ENCODE measurements at regions not wholly inside any gene's neighbourhood (a gene's known extent, or its start where the extent isn't known, plus 50 kb on each side); places are given as distances from the start of the nearest gene placed in this dataset.

- no peak overlapping the region for H3K27ac ChIP-seq (ENCODE audit: low read length)
- H3K79me2 ChIP-seq (ENCODE audit: low read length): no peaks in the 10 kb centered on the region
- no peaks in the 10 kb centered on the region for H3K27me3 ChIP-seq (ENCODE audit: low read depth, low read length)
- no peak overlapping the region for H3K9ac ChIP-seq (ENCODE audit: low read length)
- H3K4me2 ChIP-seq (ENCODE audit: low read length): no peak overlapping the region
- H3K9me3 ChIP-seq (ENCODE audit: insufficient read depth, low read length): no peaks in the 10 kb centered on the region
- H2AFZ ChIP-seq (ENCODE audit: low read depth, low read length): no peak overlapping the region
- H4K20me1 ChIP-seq (ENCODE audit: insufficient read depth, low read length): no peaks in the 10 kb centered on the region
- no peaks in the 10 kb centered on the region for H3K36me3 ChIP-seq (replicated peaks; ENCODE audit: low read depth, low read length)
- no peak overlapping the region for H3K4me3 ChIP-seq (ENCODE audit: low read length)
- H3K4me1 ChIP-seq (ENCODE audit: low read length): no peaks in the 10 kb centered on the region
- TF ChIP-seq, protein P1, sequence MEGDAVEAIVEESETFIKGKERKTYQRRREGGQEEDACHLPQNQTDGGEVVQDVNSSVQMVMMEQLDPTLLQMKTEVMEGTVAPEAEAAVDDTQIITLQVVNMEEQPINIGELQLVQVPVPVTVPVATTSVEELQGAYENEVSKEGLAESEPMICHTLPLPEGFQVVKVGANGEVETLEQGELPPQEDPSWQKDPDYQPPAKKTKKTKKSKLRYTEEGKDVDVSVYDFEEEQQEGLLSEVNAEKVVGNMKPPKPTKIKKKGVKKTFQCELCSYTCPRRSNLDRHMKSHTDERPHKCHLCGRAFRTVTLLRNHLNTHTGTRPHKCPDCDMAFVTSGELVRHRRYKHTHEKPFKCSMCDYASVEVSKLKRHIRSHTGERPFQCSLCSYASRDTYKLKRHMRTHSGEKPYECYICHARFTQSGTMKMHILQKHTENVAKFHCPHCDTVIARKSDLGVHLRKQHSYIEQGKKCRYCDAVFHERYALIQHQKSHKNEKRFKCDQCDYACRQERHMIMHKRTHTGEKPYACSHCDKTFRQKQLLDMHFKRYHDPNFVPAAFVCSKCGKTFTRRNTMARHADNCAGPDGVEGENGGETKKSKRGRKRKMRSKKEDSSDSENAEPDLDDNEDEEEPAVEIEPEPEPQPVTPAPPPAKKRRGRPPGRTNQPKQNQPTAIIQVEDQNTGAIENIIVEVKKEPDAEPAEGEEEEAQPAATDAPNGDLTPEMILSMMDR (IDR thresholded peaks at IDR 0.05; ENCODE audit: low read depth, low read length): no peak
- TF ChIP-seq EZH2phosphoT487 (IDR thresholded peaks at IDR 0.05; ENCODE audit: low read depth): no peak
These were observed 644.9 kb upstream of the PCDH20 start for GRCh38 chr13:62060570-62060969.

- H4K20me1 ChIP-seq (ENCODE audit: insufficient read depth, low read length): no peaks in the 10 kb centered on the region
- no peak overlapping the region for H3K4me2 ChIP-seq (ENCODE audit: low read length)
- no peaks in the 10 kb centered on the region for H3K27me3 ChIP-seq (ENCODE audit: low read depth, low read length)
- no peak overlapping the region for H3K4me3 ChIP-seq (ENCODE audit: low read length)
- H3K4me1 ChIP-seq (ENCODE audit: low read length): no peaks in the 10 kb centered on the region
- no peak overlapping the region for H2AFZ ChIP-seq (ENCODE audit: low read depth, low read length)
- H3K9me3 ChIP-seq (ENCODE audit: insufficient read depth, low read length): no peaks in the 10 kb centered on the region
- no peak overlapping the region for H3K9ac ChIP-seq (ENCODE audit: low read length)
- H3K79me2 ChIP-seq (ENCODE audit: low read length): no peaks in the 10 kb centered on the region
- TF ChIP-seq, protein P1 (IDR thresholded peaks at IDR 0.05; ENCODE audit: low read depth, low read length): no peak
- no peak for TF ChIP-seq EZH2phosphoT487 (IDR thresholded peaks at IDR 0.05; ENCODE audit: low read depth)
- no peaks in the 10 kb centered on the region for H3K36me3 ChIP-seq (replicated peaks; ENCODE audit: low read depth, low read length)
- no peak overlapping the region for H3K27ac ChIP-seq (ENCODE audit: low read length)
These were observed 641.6 kb upstream of the PCDH20 start for GRCh38 chr13:62057286-62057685.

DNA sequence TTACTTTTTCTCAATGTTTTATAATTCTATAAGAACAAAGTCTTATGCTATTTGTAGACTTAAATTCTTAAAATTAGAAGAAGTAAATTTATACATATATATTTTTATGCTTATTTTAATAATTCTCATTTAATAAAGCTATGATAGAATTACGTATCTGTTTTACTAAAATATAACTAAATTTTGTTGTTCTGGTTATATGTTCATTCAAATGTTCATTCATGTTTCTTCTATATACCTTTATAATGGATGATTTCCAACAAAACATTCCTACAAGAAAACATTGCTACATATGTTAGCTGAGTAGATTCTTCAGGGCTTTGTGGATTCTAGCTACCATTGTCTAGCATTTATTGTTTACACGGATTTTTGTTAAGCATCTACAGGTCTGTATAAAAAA lies 634.3 kb upstream of the PCDH20 start:
- no peak for TF ChIP-seq EZH2phosphoT487 (IDR thresholded peaks at IDR 0.05; ENCODE audit: low read depth)
- TF ChIP-seq, protein P1 (IDR thresholded peaks at IDR 0.05; ENCODE audit: low read depth, low read length): no peak
- H3K9me3 ChIP-seq (ENCODE audit: insufficient read depth, low read length): no peaks in the 10 kb centered on the region
- H3K27me3 ChIP-seq (ENCODE audit: low read depth, low read length): no peaks in the 10 kb centered on the region
- H2AFZ ChIP-seq (ENCODE audit: low read depth, low read length): no peak overlapping the region
- no peaks in the 10 kb centered on the region for H4K20me1 ChIP-seq (ENCODE audit: insufficient read depth, low read length)
- H3K4me2 ChIP-seq (ENCODE audit: low read length): no peak overlapping the region
- H3K36me3 ChIP-seq (replicated peaks; ENCODE audit: low read depth, low read length): no peaks in the 10 kb centered on the region
- H3K9ac ChIP-seq (ENCODE audit: low read length): no peak overlapping the region
- no peak overlapping the region for H3K4me3 ChIP-seq (ENCODE audit: low read length)
- H3K79me2 ChIP-seq (ENCODE audit: low read length): no peaks in the 10 kb centered on the region
- no peaks in the 10 kb centered on the region for H3K4me1 ChIP-seq (ENCODE audit: low read length)
- H3K27ac ChIP-seq (ENCODE audit: low read length): no peak overlapping the region

DNA sequence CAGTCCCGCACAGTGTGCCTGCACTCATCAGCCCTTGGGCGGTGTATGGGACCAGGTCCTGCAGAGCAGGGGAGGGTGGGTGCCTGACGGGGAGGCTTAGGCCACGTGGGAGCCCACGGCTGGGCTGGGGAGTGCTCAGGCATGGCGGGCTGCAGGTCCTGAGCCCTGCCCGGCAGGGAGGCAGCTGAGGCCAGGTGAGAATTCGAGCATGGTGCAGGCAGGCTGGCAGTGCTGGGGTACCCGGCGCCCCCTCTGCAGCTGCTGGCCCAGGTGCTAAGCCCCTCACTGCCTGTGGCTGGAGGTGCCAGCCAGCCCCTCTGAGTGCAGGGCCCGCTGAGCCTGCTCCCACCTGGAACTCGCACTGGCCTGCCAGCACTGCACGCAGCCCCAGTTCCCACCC lies 630.9 kb upstream of the PCDH20 start:
- no peaks in the 10 kb centered on the region for H3K4me1 ChIP-seq (ENCODE audit: low read length)
- no peak overlapping the region for H3K9ac ChIP-seq (ENCODE audit: low read length)
- no peak overlapping the region for H3K4me3 ChIP-seq (ENCODE audit: low read length)
- no peak overlapping the region for H3K27ac ChIP-seq (ENCODE audit: low read length)
- TF ChIP-seq, protein P1 (IDR thresholded peaks at IDR 0.05; ENCODE audit: low read depth, low read length): no peak
- no peak for TF ChIP-seq EZH2phosphoT487 (IDR thresholded peaks at IDR 0.05; ENCODE audit: low read depth)
- H3K36me3 ChIP-seq (replicated peaks; ENCODE audit: low read depth, low read length): no peaks in the 10 kb centered on the region
- no peaks in the 10 kb centered on the region for H4K20me1 ChIP-seq (ENCODE audit: insufficient read depth, low read length)
- 0 out of 2 replicates have a peak, but pooled peaks cover 8% of the 10 kb centered on the region for H3K27me3 ChIP-seq (ENCODE audit: low read depth, low read length)
- H3K9me3 ChIP-seq (ENCODE audit: insufficient read depth, low read length): no peaks in the 10 kb centered on the region
- H3K4me2 ChIP-seq (ENCODE audit: low read length): no peak overlapping the region
- no peak overlapping the region for H2AFZ ChIP-seq (ENCODE audit: low read depth, low read length)
- H3K79me2 ChIP-seq (ENCODE audit: low read length): no peaks in the 10 kb centered on the region
